Tibial artery (tissue), 4 donors: ENCODE measurements at regions not wholly inside any gene's neighbourhood (a gene's known extent, or its start where the extent isn't known, plus 50 kb on each side); places are given as distances from the start of the nearest gene placed in this dataset.

ENCODE experiments used
- DNase-seq, 2 donors: peaks; one replicate each; pipeline ENCODE4 v3.0.0-alpha.2; 2019
- H3K27ac ChIP-seq, 2 donors: fragments of 200-600 bp; sonication (generic) in 1 of 2; 1 replicate in 1 of 2; 2 replicates in 1 of 2; pipeline ENCODE4 v1.5.1; 2018 to 2019; ENCODE audit warnings: mild to moderate bottlenecking in 1 of 2
- H3K27me3 ChIP-seq, 2 donors: fragments of 200-600 bp; sonication (generic) in 1 of 2; one replicate each; pipeline versions ENCODE4 v1.5.1 to v1.6.0; 2016 to 2019
- H3K36me3 ChIP-seq, 3 donors: fragments of 200-600 bp; sonication (generic) in 2 of 3; one replicate each; pipeline ENCODE4 v1.5.1; 2016 to 2019; ENCODE audit warnings: mild to moderate bottlenecking in 2 of 3
- H3K4me1 ChIP-seq, 4 donors: fragments of 200-600 bp; sonication (generic) in 2 of 4; 1 replicate in 3 of 4; 2 replicates in 1 of 4; pipeline ENCODE4 v1.5.1; 2016 to 2019
- H3K4me3 ChIP-seq, 2 donors: fragments of 200-600 bp; sonication (generic) in 1 of 2; 1 replicate in 1 of 2; 2 replicates in 1 of 2; pipeline ENCODE4 v1.5.1; 2018 to 2019; ENCODE audit warnings: mild to moderate bottlenecking in 2 of 2
- H3K9me3 ChIP-seq, 3 donors: fragments of 200-600 bp; sonication (generic) in 1 of 3; one replicate each; pipeline ENCODE4 v1.5.1; 2016 to 2019
- CTCF ChIP-seq, 2 experiments: fragments of 200-600 bp in 1 of 2; fragments of 450-650 bp in 1 of 2; IDR thresholded peaks; one replicate each; pipeline ENCODE4 v1.5.1; 2017 to 2019; ENCODE audit warnings: antibody characterized with exemption in 2 of 2, mild to moderate bottlenecking in 1 of 2, moderate library complexity in 1 of 2
- intact Hi-C: fragments of 100-400 bp; cut with DNase I; formaldehyde crosslinking; loops from one replicate; pipeline ENCODE4 v1.15.0; 2023; ENCODE audit warnings: low total_unique reads

- peaks cover 0 to 11% of the 10 kb centered on the region in 2 donors for H3K27me3 ChIP-seq
- no peak for DNase-seq
- no peak overlapping the region for H3K4me3 ChIP-seq
- H3K4me1 ChIP-seq = peaks cover 0 to 7% (median 3%) of the 10 kb centered on the region in 4 donors
- H3K36me3 ChIP-seq = no peaks in the 10 kb centered on the region
- TF ChIP-seq CTCF (IDR thresholded peaks at IDR 0.05) = no peak
- intact Hi-C loops = no loop called here
- H3K9me3 ChIP-seq = no peaks in the 10 kb centered on the region
- H3K27ac ChIP-seq = no peak overlapping the region
Measured at GRCh38 chr11:112831041-112831440, 130.2 kb upstream of the NCAM1 start.

- DNase-seq = no peak
- no peak overlapping the region for H3K4me3 ChIP-seq
- no peaks in the 10 kb centered on the region for H3K36me3 ChIP-seq
- intact Hi-C loops = no loop called here
- H3K4me1 ChIP-seq = peaks cover 0 to 7% (median 3%) of the 10 kb centered on the region in 4 donors
- H3K9me3 ChIP-seq = no peaks in the 10 kb centered on the region
- no peak overlapping the region for H3K27ac ChIP-seq
- TF ChIP-seq CTCF (IDR thresholded peaks at IDR 0.05) = no peak
- peaks cover 0 to 11% of the 10 kb centered on the region in 2 donors for H3K27me3 ChIP-seq
Measured at GRCh38 chr11:112831969-112832766, 129.1 kb upstream of the NCAM1 start.

- H3K4me1 ChIP-seq = peaks cover 0 to 7% (median 3%) of the 10 kb centered on the region in 4 donors
- TF ChIP-seq CTCF (IDR thresholded peaks at IDR 0.05) = no peak
- H3K9me3 ChIP-seq = no peaks in the 10 kb centered on the region
- H3K27ac ChIP-seq = no peak overlapping the region
- no peak overlapping the region for H3K4me3 ChIP-seq
- no peak for DNase-seq
- no peaks in the 10 kb centered on the region for H3K36me3 ChIP-seq
- intact Hi-C loops = no loop called here
- H3K27me3 ChIP-seq = peaks cover 0 to 11% of the 10 kb centered on the region in 2 donors
Measured at GRCh38 chr11:112834277-112834755, 126.9 kb upstream of the NCAM1 start.

GRCh38 chr11:112835591-112836255, 125.5 kb upstream of the NCAM1 start:
- no peak overlapping the region for H3K4me3 ChIP-seq
- H3K9me3 ChIP-seq = no peaks in the 10 kb centered on the region
- no peak for DNase-seq
- H3K4me1 ChIP-seq = peaks cover 0 to 7% (median 3%) of the 10 kb centered on the region in 4 donors
- no peak overlapping the region for H3K27ac ChIP-seq
- peaks cover 0 to 11% of the 10 kb centered on the region in 2 donors for H3K27me3 ChIP-seq
- intact Hi-C loops = no loop called here
- no peak for TF ChIP-seq CTCF (IDR thresholded peaks at IDR 0.05)
- no peaks in the 10 kb centered on the region for H3K36me3 ChIP-seq

GRCh38 chr11:112836256-112836602, 125.0 kb upstream of the NCAM1 start:
- Histone ChIP-seq H3K9me3 (no peaks in the 10 kb centered on the region), H3K36me3 (no peaks in the 10 kb centered on the region), H3K4me1 (peaks cover 0 to 7% (median 3%) of the 10 kb centered on the region in 4 donors), H3K4me3 (no peak overlapping the region), H3K27ac (no peak overlapping the region), H3K27me3 (peaks cover 0 to 9% of the 10 kb centered on the region in 2 donors)
- DNase-seq = no peak
- intact Hi-C loops = no loop called here
- TF ChIP-seq CTCF (IDR thresholded peaks at IDR 0.05) = no peak
